ENCODE measurements at regions not wholly inside any gene's neighbourhood (a gene's known extent, or its start where the extent isn't known, plus 50 kb on each side); places are given as distances from the start of the nearest gene placed in this dataset.

- TF ChIP-seq CREM (CRISPR knock-in tag; IDR thresholded peaks at IDR 0.05): no peak
- TF ChIP-seq ATF6 (CRISPR knock-in tag; IDR thresholded peaks at IDR 0.05): no peak
- no peak for TF ChIP-seq CTCF (IDR thresholded peaks at IDR 0.05)
- no peak for TF ChIP-seq AR (CRISPR knock-in tag; IDR thresholded peaks at IDR 0.05)
- TF ChIP-seq JUN (CRISPR knock-in tag; IDR thresholded peaks at IDR 0.05): no peak
- TF ChIP-seq TCF7 (CRISPR knock-in tag; IDR thresholded peaks at IDR 0.05; ENCODE audit: low read depth): no peak
- TF ChIP-seq ZMAT4 (CRISPR knock-in tag; IDR thresholded peaks at IDR 0.05): no peak
- TF ChIP-seq NFYB (CRISPR knock-in tag; conservative IDR thresholded peaks at IDR 0.05; ENCODE audit: low read depth): no peak
- no peak for TF ChIP-seq GTF2I (CRISPR knock-in tag; conservative IDR thresholded peaks at IDR 0.05)
- no peak for TF ChIP-seq TP53 (CRISPR knock-in tag; IDR thresholded peaks at IDR 0.05)
These were observed 128.2 kb downstream of the HS3ST3B1 start for GRCh38 chr17:14429084-14429483.

Measured in WTC11 (cell line).